ENCODE measurements at regions not wholly inside any gene's neighbourhood (a gene's known extent, or its start where the extent isn't known, plus 50 kb on each side); places are given as distances from the start of the nearest gene placed in this dataset.

DNA sequence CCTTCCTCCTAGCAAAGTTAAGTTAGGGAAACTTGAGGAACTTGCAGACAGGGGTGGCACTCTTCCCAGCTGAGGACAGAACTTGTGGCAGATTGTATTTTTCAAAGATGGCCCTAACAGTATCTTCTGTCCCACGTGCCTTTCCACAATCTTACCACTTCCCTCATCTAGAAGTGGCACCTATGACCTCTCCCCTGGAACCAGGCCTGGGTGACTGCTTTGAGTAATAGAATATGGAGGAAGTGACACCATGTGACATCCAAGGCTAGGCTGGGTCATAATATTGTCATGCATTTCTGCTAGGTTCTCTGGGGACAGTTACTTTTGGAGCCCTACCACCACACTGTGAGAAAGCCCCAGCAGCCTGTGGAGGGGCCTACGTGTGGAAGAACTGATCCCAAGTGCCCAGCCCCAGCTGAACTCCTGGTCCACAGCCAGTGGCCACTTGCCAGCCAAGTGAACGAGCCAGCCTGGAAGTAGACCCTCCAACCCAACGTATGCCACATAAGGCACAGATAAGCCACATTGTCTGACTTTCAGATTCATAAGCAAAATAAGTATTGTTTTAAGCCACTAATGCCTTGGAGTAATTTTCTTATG lies 193.7 kb downstream of the PTPN20 start:
- no peak for DNase-seq (ENCODE audit: low read depth)

DNA sequence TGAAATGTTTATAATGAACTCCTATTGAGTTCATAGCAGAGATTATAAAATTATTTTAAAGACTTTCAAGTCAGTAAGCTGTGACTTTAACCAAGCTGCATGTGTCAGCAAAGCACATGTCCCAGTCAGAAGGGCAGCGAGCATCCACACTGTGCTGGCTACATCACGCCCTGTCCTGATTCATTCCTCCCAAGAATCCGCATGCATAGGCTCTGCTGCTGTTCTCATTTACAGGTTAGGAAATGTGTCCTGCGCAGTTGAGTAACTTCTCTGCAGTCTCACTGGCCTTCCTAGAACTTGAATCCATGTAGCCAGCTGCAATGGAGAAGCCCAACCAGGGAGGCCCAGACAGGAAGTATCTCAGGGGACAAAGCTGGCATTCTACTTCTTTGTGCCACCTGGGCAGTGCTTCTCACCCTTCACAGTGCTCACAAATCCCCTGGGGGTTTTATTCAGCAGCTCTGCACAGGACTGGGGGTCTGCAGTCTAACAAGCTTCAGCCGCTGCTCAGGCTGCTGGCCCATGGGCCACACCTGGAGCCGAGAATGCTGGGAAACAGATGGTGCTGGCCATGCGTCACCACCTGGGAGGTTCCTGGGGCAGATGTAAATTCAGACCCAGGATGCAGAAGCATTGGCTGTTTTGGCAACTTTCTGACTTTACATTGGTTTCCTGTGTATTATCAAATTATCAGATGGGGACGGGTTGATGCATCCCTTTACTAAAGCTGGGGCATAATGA lies 192.8 kb upstream of the GDF10 start:
- DNase-seq (ENCODE audit: low read depth), result no peak

DNA sequence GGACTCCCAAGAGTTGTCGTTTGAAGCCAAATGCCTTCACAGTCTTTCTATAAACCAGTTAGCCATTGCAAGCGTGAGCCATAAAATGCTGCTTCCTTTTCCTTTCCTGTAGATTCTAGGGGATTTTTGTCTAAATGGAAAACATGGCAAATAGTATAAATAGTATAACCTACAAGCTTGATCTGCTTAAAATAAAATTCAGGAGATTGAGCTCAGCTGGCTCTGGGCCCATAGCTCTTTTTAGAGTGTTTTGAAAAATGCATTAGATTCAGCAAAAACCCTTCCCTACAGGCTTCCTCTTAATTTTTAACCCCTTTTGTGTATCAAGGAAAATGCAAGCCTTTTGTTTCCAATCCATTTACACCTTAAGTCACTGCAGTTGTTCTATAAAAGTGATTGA lies 190.1 kb upstream of the GDF10 start:
- no peak for DNase-seq (ENCODE audit: low read depth)

DNA sequence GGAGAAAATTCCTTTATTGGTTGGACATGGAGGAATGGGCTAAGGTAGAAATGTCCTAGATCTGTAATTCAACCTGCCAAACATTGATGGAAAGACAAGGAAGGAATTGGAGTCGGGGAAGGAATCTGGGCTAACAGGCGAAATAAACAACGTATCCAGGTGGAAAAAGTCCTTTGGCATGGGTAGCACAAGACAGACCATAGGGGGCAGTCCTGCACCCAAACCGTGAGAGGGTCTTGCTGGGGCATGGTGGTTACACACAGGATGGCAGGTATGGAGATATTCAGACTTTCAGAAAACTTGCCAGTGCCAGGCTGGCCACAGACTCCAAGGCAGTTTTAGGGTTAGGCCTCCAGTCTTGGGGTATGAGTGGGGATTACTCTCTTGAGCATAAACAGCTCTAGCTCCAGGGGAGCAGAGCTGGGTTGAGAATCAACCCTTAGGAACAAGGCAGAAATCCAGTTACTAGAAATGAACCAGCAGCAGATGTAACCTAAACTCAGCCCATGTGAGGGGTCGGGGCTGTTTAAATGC lies 188.6 kb upstream of the GDF10 start:
- no peak for DNase-seq (ENCODE audit: low read depth)

DNA sequence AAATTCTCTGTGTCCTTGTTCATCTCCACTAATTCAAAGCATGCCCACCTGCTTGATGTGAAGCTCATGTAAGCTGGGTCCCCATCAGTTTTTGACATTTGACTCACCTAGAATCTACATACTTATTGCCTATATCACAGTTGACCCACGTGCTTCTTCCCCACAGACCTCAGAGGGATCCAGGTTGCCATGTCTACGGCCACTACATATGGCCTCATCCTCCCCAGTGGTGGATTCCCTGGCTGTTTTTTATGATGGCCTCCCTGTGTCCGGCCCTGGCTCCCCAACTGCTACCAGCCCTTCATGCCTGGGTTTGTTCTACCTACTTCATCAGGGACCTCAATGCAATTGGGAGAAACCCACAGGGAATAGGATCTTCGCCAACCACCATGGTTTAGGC lies 187.4 kb upstream of the GDF10 start:
- DNase-seq (ENCODE audit: low read depth), result no peak

DNA sequence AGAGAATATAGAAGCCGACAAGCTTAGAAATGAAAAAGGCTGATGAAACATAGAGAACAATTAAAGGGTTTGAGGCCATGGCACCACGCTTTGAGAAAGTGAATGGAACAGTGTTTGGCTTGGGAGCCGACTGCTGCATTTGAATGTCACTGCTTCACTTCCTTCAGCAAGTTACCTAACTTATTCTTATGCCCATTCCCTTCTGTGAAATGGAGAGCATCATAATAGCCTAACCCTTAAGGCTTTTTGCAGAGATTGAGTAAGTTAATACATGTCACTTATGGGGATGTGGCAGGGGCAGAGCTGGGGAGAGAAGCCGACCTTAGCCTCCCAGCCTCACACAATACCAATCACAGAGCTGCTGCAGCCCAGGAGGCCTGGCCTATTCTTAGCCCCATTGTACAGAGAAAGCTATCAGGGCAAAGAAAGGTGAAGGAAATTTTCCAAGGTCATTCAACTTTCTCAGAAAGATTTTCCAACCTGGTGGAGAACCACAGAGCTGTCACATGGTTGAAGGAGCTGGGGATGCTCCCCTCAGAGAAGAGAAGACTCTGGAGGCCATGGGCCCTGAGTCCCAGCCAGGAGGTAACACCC lies 186.0 kb upstream of the GDF10 start:
- DNase-seq (ENCODE audit: low read depth), result no peak

DNA sequence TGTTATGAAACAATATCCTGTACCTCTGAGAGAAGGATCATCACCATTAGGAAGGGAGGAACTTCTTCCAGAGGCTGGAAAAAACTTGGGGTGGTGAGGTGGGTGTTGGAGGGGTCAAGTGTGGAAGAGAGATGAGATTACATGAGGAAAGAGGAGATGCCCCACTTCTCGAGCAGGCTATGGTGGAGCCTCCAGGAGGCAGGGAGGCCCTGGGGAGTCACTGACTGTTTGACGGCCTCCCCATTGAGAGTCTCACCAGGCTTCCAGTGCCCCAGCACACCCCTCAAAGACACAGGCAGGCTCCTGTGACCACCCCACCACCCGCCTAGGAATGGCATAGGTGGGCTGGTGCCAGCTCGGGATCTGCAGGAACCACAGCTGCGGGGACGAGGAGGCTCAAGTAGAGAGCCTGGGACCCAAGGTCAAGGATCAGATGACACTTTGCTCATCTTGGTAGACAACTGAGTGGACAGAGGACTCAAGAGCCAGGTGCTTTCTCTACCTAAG lies 185.3 kb upstream of the GDF10 start:
- no peak for DNase-seq (ENCODE audit: low read depth)

DNA sequence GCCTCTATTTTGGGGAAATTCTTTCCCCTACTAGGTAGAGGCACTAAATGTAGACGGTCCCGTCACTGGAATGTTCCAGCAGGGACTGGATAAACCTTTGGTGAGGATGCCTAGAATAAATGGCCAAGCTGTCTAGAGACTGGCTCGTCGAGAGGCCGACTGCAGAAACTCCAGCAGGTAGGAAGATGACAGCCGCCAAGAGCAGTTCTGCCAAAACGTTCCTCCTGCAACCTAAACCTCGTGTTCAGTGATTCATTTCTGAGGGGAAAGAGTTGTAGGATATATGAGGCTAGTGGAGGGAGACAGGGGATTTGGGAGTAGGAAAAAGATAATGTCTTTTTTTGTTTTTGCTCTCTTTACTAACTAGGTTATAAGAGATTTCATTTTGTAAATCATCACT lies 184.7 kb upstream of the GDF10 start:
- no peak for DNase-seq (ENCODE audit: low read depth)

DNA sequence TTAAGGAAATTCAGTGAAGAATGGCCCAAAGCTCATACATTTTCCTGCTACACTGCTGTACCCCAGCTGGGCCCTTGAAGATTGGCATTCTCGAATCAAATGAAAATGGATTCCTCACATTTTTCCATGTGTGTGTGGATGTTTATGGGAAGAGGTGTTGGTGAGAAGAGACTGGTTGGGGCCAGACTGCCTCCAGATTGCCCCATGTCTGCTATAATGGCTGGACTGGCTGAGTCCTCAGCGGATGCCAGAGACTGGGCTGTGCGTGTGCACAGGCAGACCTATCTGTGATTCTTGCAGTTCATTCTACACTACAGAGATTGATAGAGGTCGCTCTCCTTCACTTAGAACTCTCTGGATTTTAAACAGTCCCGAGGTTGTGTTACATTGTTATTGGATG lies 183.6 kb upstream of the GDF10 start:
- DNase-seq (ENCODE audit: low read depth), result no peak

DNA sequence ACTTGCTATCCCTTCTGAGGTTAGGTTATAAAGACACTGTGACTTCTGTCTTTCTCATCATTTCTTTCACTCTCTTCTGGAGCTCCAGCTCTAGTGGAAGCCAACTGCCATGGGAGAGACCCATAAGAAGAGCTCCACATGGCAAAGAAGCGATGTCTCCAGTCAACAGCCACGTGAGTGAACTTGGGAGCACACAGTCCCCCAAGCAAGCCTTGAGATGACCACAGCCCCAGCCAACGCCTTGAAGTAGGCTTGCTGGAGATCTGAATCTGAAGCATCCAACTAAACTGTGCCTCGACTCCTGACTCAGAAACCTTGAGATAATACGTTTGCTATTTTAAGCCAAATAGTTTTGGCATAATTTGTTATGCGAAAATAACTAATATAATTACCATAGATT lies 181.7 kb upstream of the GDF10 start:
- DNase-seq (ENCODE audit: low read depth), result no peak

DNA sequence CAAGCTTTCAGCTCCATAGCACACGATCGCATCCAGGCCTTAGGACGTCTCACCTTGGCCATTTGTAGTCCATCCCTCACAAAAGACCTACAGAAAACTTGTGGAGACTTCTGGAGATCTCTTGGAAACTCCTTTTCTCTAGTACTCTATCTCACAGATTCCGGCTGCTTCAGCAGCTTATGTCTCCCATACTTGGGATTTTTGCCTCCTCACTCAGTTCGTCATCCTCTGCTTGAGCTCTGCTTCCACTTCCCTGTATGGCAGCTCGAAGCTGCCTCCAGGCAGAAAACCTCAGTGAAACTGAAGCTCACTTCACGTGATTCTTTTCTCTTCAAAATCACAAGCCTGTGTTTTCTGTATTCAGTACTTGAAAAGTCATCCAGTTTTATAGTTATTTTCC lies 178.7 kb upstream of the GDF10 start:
- no peak for DNase-seq (ENCODE audit: low read depth)

DNA sequence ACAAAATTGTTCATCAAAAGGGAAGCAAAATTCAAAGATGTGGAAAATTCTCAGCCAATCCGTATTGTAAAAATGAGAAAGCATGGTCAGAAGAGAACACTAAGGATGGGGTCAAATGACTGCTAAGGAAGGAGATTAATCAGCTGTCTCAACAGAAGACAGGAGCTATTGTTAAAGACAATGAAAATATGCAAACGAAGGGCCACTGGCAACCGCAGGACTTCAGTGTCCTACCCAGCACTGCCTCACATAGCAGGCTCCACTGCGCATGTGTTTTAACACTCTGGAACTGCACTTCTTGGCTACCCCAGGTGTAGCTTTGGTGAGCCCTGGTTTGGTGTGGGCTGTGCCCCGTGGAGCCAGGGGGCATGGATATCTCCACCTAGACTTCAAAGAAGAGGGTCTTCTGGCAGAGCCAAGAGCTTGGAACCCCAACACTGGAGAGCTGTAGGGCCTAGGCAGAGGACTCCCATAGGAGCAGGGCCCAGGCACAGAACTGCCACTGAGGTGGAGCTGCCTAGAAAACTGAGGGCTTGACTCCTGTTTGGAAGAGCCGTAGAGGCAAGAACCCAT lies 176.2 kb upstream of the GDF10 start:
- no peak for DNase-seq (ENCODE audit: low read depth)

DNA sequence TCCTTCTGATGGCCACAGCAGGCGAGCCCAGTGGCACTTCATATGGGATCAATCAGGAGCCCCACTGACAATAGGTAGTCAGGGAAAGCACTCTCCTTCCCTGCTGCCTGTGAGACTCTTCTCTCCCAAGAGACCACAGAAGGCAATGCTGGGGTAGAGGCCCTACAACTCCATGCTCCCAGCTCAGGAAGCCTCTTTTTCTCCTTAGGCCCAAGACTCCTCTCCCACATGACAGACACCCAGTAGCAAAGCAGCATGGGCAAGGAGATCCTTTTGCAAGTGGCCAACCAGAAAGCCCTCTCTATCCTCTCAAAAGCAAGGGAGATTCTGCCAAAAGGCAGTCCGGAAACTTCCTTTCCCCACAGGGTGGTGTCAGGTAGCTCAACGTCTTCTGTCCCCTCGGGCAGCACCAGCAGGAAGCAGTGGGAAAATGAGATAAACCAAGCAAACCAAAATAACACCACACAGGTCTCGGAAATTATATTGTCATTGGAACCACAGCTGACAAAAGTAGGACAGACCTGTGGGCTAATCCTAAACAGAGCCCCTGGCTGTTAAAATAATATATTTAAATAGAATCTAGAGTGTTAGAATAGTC lies 172.7 kb upstream of the GDF10 start:
- no peak for DNase-seq (ENCODE audit: low read depth)

DNA sequence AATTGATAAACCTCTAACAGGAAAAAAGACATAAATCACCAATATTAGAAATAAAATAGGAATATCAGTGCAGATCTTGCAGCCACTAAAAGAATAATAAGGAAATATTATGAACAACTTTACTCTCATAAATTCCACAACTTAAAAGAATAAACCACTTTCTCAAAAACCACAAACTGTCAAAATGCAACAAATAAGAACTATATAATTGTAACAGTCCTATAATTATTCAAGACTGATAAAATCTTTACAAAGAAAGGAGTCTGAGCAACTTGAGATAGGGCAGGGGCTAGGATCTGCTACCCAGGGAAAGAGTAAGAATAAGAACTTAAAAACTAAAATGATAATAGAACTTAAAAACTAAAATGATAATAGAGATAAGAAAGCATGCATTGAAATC lies 169.5 kb upstream of the GDF10 start:
- DNase-seq (ENCODE audit: low read depth), result no peak

DNA sequence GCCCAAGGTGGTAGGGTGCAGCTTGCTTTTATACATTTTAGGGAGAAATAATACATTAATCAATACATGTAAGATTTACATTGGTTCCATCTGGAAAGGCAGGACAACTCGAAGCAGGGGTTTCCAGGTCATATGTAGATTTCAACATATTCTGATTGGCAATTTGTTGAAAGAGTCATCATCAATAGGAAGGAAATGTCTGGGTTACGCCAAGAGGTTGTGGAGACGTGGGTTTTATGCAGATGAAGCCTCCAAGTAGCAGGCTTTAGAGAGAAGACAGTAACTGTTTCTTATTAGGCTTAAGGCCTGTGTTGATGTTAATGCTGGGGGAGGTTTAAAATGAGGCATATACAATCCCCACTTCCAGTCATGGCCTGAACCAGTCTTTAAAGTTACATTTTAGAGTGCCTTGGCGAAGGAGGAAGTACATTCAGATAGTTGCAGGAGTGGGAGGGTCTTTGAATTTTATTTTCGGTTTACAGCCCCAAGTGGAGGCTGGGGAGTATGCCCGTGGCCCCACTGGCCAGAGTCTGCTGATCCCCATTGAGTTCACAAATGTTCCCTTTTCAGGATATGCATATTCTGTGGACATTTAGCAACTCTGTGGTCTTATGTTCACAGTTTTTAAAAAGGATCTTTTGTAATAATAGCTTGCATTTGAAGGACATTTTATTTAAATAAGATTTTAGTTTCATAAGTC lies 166.0 kb upstream of the GDF10 start:
- no peak for DNase-seq (ENCODE audit: low read depth)

DNA sequence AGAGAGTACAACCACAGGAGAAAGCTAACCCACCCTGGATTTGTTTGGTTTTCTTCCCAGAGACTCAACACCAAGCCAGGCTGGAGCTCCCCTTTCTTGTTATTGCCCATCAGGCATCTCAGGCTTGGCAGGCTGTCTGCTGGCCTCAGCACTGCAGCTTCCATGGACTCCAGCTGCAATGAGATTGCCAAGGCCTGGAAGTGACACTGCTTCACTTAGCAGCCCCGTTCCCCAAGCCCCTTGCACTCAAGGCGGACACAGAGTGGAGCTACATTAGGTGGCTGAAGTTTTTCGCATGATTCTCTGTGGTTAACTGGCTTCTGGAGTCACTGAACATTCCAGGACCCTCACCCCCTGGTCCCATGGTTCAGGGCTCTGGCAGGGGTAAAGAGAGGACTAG lies 163.1 kb upstream of the GDF10 start:
- DNase-seq (ENCODE audit: low read depth), result no peak

DNA sequence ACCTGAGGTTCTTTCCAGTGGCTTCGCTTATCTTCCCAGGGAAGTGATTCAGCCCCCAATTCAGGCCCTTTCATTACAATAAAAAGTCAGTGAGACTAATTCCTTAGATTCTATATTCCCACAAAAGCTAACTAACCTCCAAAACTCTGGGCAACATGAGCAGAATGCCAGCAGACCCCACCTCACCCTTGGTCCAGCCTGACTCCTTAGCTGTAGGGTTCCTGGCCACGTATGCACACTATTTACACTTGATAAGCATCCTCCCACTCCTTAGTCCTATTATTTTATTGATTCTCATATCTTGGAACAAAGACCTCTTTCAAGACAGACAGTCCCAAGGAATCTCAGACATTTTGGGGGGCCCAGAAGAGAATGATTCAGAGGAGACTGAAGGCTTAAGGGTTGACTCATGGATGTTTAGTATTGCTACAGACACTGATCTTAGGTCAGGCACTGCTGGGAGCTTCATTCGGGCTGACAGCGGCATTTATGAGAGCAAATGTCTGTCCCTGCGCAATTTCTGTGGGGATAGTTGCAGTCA lies 162.6 kb upstream of the GDF10 start:
- no peak for DNase-seq (ENCODE audit: low read depth)

DNA sequence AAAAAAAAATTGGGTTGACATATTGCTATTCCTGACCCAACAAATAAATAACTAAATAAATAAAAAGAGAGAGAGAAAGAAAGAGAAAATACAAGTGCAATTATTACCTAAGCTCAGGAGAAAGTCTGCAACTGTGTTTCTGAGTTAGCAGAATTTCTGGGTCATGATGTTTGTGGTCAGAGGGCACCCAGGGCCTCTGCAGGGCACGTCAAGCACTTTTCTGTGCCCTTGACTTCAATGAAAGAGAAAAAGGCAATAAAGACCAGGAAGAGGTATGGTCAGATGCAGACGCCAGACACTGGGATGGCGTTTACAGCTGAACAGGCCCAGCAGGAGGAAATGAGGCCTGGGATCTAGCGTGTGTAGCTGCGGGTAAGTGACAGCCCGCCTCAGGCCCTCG lies 160.9 kb upstream of the GDF10 start:
- no peak for DNase-seq (ENCODE audit: low read depth)

DNA sequence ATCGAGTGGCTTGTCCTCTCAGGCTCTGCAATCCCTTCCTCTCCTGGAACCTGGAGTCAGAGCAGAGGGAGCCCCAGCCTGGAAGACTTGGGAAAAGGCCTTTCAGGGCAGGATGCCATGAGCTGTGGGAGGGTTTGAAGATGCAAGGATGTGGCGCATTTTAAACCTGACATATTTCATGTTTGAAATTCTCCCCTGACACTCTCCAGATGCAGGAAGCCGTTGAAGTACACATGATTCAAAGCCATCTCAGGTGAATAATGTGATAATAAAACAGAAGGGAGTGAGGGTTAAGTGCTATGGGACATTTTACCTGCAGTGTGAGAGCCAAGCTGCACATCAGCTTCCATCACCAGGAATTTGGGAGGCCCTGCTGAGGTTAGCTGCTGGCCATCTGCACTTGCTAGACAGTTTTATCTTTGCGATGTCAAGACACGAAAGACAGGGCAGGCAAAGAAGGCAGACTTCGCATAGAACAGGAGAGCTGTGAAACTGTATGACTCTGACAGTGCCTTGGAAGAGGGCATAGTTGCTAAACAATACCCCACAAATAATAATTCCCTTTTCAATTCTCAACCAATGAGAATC lies 159.1 kb upstream of the GDF10 start:
- DNase-seq (ENCODE audit: low read depth), result no peak

DNA sequence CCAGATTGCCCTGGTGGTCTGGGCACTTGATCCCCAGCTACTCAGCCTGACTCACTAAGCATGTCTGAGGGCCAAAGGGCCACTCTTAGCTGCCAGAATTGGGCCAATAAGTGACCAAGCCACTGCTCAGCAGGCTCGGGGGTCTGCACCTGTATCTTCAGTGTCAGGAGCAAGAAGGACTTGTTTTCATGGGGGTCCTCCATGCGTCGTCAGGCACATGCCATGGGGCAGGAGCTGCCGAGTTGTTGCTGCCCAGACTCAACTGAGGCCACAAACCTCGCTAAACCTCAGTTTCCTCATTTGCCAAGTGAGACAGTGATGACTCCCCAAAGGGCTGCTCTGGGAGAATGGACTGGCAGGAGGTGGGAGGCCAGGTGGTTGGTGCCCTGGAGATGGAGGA lies 158.6 kb upstream of the GDF10 start:
- DNase-seq (ENCODE audit: low read depth), result no peak

DNA sequence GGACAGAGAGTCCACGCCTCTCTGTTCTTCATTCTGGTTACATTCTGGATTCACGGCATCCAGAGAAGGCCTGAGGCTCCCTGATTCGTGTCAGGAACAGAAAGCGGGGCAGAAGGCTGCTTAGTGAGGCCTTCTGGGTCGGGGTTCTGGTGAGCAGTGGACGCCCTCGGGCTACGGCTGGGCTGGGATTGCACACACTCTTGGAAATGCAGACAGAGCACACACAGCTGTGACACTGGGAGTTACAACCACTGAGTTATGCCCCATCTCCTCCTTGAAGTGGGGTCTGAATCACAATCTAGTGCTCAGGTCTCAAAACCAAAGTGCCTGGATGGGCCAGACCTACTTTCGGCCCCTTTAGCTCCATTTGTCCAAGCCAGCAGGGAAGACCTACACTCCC lies 156.9 kb upstream of the GDF10 start:
- DNase-seq (ENCODE audit: low read depth), result no peak
